GM19239 (cell line): ENCODE measurements at regions not wholly inside any gene's neighbourhood (a gene's known extent, or its start where the extent isn't known, plus 50 kb on each side); places are given as distances from the start of the nearest gene placed in this dataset.
"Not testable (repeated sequence)": the region's sequence is repeated elsewhere in the genome, so short reads cannot be mapped to it uniquely, and the experiment has no call there.

Source experiments
- DNase-seq: peaks from one replicate; pipeline ENCODE4 v3.0.0; 2011; ENCODE audit warnings: low spot score; ENCODE audit not compliant: insufficient read length
- FAIRE-seq: peaks from 2 replicates; lab custom pipeline; 2011; peaks lifted over from hg19 to GRCh38; lab: Jason Lieb, UNC

GRCh38 chr5:42066131-42066530, 141.1 kb downstream of the FBXO4 start:
- DNase-seq, result no peak
- FAIRE-seq, result no peak

- no peak for DNase-seq
- no peak for FAIRE-seq
These were observed 149.3 kb downstream of the FBXO4 start for GRCh38 chr5:42074353-42074752.

GRCh38 chr5:42089705-42090104, 164.6 kb downstream of the FBXO4 start:
- no peak for FAIRE-seq
- no peak for DNase-seq

GRCh38 chr5:42090162-42090561, 165.1 kb downstream of the FBXO4 start:
- FAIRE-seq (no peak), DNase-seq (no peak)

GRCh38 chr5:42099846-42100245, 174.8 kb downstream of the FBXO4 start:
- not testable (repeated sequence) for FAIRE-seq, DNase-seq

GRCh38 chr5:42108468-42108867, 183.4 kb downstream of the FBXO4 start:
- FAIRE-seq, result no peak
- no peak for DNase-seq

- no peak for FAIRE-seq
- DNase-seq, result no peak
These were observed 184.0 kb downstream of the FBXO4 start for GRCh38 chr5:42109006-42109572.

GRCh38 chr5:42115721-42116120, 190.6 kb downstream of the FBXO4 start:
- not testable (repeated sequence) for DNase-seq, FAIRE-seq

GRCh38 chr5:42120070-42120469, 195.0 kb downstream of the FBXO4 start:
- DNase-seq (no peak), FAIRE-seq (no peak)

GRCh38 chr5:42121401-42121800, 196.3 kb downstream of the FBXO4 start:
- DNase-seq (no peak), FAIRE-seq (no peak)

- FAIRE-seq, result no peak
- DNase-seq, result no peak
These were observed 206.0 kb downstream of the FBXO4 start for GRCh38 chr5:42131081-42131480.

GRCh38 chr5:42143361-42143760, 218.3 kb downstream of the FBXO4 start:
- DNase-seq (no peak), FAIRE-seq (no peak)

GRCh38 chr5:42148813-42149212, 223.7 kb downstream of the FBXO4 start:
- FAIRE-seq, result no peak

GRCh38 chr5:42157215-42157614, 232.1 kb downstream of the FBXO4 start:
- FAIRE-seq (no peak), DNase-seq (no peak)

More at GRCh38 chr5:42148813-42149212, 223.7 kb downstream of the FBXO4 start:
- no peak for DNase-seq

GRCh38 chr5:42163083-42163482, 238.0 kb downstream of the FBXO4 start:
- no peak for DNase-seq
- FAIRE-seq, result no peak

GRCh38 chr5:42168091-42168670, 243.1 kb downstream of the FBXO4 start:
- FAIRE-seq (no peak), DNase-seq (no peak)

- not testable (repeated sequence) for FAIRE-seq, DNase-seq
These were observed 247.1 kb upstream of the GHR start for GRCh38 chr5:42176118-42176517.

- FAIRE-seq, DNase-seq: not testable (repeated sequence)
These were observed 243.4 kb upstream of the GHR start for GRCh38 chr5:42179843-42180242.

GRCh38 chr5:42216904-42217303, 206.3 kb upstream of the GHR start:
- no peak for FAIRE-seq
- DNase-seq, result no peak

GRCh38 chr5:42217791-42218190, 205.4 kb upstream of the GHR start:
- DNase-seq (no peak), FAIRE-seq (no peak)

- FAIRE-seq, result no peak
These were observed 198.2 kb upstream of the GHR start for GRCh38 chr5:42225009-42225408.

GRCh38 chr5:42228279-42228678, 195.0 kb upstream of the GHR start:
- DNase-seq, result no peak
- FAIRE-seq, result no peak

More at GRCh38 chr5:42225009-42225408, 198.2 kb upstream of the GHR start:
- no peak for DNase-seq
